Stimulated activated CD4-positive, alpha-beta T cell treated with anti-CD3 and anti-CD28 coated beads, TNF-alpha, amount 100 ng/mL, for 1 hour (primary cell): ENCODE measurements at regions not wholly inside any gene's neighbourhood (a gene's known extent, or its start where the extent isn't known, plus 50 kb on each side); places are given as distances from the start of the nearest gene placed in this dataset.

ENCODE experiments used
- DNase-seq, 3 donors: peaks; one replicate each; pipeline ENCODE4 v3.0.0-alpha.2; 2020; ENCODE audit warnings: low read depth in 3 of 3, low spot score in 1 of 3

DNA sequence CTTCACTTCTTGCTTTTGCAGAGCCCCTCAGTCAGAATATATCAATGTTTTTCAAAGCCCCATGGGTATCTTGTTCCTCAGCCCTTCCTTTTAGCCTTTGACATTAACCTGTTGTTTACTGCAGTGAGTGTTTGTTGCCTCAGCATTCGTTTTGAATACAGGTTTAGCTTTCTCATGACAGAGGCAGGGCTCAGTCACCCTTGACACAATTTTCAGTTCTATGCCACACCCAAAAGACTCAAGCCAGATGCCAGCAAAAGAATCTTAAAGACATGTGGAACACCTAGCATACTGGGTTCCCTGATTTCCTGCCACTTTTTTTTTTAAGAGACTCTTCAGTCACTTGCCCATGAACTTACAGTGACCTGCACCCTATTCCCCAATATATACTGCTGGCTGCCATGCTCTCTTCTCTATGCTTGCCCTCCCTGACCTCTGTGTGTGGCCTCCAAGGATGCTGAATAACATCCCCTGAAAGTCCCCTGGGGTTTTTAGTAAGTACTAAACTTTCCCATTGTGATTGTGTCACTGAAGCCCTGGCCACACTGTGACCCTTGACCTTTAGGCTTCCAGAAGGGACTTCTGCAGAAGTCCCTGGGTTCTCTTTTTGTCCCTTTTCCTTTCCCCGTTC lies 1225.5 kb downstream of the TBC1D22A start:
- DNase-seq, result no peak

DNA sequence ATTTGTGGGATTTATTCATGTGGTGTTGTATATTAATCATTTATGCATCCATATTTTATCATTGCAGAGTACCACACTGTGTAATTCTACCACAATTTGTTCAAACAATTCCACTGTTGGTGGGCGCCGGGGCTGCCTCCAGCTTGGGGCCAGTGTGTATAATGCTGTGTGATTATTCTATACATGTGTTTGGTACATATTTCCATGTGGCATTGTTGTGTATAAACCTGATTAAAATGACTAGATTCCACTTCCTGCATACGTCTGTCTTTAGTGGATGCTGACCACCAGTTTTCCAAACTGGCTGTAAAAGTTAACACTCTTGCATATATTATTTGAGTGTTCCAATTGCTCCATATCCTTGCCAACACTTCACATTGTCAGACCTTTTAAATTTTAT lies 1213.8 kb downstream of the TBC1D22A start:
- no peak for DNase-seq

DNA sequence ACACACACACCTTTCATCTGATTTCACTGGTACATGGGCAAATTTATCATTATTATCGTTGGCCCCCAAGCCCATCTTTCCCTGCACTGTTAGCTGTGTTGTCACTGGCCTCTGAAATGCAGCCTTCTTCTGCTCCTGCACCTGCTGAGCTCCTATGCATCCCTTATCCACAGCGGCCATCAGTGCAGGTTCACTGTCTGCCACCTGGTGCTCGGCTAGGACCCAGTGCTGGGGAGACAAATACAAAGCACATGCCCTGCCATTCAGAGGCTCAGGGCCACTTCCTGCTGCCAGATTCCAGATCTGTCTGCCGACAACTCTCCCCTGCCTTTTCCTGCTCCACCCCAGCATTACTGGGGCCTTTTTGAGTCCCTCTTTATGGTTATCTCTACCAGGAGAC lies 1205.4 kb downstream of the TBC1D22A start:
- DNase-seq, result no peak

DNA sequence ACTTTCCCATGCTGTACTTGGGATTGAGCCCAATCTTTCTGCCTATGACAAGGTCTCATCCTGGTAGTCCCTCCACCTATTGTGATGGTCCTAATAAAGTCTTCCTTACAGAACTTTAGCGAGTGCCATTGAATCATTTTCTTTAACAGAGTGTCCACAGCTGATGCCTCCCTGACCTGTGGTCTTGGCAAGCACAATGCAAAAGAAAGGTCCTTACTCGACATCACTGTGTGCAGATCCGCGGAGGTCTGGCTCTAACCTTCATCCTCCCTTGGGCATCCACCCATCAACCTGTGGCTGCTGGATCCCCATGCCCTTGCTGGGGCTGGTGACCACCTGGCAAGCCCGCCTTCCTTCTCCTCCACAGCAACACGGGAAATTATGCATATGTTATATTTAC lies 1203.9 kb downstream of the TBC1D22A start:
- DNase-seq, result no peak

DNA sequence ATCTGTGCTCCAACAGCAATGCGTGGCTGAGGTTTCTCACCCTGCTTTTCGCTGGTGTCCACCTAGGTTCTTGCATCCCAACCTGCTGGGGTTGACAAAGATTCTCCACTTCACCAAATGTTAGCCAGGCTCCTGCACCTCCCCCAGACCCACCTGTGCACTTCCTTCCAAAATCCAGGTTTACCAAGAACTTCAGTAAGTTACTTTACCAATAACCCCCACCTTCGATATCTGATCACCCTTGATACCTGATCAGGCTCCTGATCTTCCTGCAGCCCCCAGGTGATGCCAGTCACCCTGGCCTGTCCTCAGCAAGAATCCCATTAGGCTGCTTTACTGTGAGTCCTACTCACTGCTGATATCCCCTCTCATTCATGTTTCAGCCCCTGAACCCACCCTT lies 1203.4 kb downstream of the TBC1D22A start:
- no peak for DNase-seq

DNA sequence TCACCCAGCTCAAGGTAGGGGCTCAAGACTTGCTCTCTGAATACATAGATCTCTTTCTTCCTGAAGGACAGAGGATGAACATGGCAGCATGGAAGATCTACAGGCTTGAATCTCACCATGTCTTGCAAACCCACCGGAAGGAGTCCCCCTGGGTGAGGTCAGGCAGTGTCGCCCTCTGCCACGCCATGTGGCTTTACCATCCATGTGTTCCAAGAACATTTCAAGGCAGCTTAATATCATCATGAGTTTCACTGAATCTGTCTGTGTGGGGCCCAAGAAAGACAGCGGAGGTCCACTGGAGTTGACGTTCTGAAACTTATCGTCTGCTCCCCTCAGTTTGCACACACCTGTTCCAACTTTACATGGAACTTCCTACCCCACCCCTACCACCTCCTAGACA lies 1202.6 kb downstream of the TBC1D22A start:
- DNase-seq, result no peak

DNA sequence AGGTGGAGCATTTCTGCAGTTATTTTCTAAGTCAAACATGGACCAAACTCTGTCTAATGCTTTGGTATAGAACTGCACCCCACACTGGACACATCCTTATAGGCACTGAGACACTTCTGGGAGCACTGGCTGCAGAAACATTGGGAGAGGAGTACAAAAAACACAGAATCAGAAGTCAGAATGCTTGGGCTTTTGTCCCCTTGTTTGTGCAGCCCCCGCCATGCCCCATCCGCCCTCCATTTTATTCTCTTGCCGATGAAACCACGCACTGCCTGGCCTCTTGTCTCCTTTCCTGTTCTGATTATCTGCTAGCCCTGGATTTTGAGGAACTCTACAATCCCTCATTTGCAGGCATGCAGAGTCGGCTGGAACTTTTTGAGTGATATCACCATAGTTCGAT lies 1201.2 kb downstream of the TBC1D22A start:
- no peak for DNase-seq

DNA sequence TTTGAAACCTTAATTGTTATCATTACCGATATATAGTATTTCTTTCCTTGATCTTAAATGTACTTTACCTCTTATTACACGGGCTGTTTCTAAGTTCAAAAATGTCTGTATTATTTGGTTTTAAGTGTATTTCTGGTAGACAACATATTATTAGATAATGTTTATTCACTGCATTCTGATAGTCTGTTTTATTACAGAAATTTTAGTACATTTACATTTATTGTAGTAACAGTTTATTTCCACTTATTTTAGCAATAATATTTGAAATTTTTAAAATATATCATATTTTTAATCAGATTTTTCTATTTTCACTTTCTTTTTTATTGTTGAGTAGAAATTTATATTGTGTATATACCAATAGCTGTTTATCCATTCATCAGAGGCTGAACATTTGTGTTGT lies 1195.2 kb downstream of the TBC1D22A start:
- no peak for DNase-seq

DNA sequence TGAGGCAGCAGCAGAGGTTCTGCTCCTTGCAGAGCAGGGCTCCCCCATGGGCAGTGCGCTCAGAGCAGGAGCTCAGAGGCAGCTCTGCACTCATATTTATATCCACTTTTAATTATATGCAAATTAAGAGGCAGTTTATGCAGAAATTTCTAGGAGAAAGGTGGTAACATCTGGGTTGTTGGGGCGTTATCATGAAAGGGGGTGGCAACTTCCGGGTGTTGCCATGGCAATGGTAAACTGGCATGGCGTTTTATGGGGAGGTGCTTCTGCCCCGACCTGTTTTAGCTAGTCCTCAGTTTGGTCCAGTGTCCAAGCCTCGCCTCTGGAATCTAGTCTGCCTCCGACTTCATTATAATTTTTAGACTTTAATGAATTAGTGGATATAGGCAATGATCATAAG lies 1191.7 kb downstream of the TBC1D22A start:
- no peak for DNase-seq

DNA sequence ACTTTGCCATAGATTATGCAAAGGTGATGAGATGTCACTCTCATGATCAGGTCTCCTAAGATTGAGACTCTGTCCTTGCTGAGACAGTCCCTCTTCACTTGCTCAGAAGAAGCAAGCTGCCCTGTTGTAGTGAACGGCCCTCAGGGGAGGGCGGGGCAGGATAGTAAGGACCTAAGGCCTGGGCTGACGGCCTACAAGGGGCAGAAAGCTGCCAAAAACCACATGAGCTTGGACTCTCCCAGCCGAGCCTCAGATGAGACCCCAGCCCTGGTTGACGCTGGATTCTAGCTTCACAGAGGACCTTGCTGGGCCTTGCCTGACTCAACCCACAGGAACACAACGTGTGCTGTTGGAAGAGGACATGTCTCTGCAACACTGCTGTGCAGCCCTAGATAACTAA lies 1182.5 kb downstream of the TBC1D22A start:
- DNase-seq, result no peak

DNA sequence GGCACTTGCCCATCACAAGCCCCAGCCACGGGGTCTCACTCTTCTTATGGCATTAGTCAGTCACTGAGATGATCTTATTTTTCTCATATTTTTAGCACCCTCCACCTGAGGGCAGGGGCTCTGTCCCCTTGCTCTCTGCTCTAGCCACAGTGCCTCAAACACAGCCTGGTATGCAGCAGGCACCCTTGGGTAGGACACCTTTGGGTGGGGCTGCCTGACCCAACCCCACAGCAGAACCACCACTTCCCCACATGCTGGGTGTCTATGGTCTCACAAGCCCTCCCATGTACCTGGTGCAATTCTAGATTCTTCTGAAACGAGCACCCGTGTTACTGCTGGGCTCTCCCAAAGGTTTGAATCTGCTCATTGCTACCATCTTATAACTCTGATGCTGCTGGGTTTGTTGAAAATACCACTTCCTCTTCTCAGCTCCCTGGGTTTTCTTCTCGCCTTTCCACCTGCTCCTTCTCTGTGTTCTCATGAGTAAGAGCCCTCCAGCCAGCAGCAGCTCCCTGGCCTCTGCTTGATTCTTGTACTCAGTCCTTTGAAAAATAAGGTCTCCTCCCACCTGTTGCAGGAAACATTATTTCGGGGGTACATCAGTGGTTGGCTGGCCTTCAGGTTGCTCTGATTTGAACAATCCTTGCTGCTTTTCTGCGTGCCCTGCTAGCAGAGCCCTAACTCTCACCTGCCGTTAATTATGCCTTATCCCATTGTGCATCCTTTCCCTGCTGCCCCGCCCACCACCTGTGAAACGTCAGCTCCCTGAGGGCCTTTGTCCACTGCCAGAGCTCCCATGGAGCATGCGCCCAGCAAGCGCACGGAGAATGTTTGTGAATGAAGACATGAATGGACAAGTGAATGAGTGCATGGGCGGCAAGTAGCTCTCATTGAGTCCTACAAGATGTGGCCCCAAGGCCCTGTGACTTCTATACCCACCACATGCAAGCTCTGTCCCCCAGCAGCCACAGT lies 1181.6 kb downstream of the TBC1D22A start:
- DNase-seq, result no peak

DNA sequence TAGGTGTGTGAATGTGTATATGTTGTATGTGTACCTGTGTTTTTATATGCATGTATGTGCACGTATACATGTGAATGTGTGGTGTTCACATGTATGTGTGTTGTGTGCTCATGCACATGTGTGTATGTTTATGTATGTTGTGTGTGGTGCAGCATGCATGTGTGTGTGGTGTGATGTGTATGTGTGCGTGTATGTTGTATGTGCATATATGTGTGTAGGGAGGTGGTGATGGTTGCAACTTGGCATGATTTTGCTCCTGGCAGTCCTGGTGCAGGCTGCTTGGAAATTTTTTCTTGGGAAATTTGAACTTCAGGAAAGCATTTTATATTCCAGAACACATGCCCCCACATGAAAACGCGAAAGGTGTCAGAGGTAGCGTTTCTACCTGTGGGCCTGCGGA lies 1177.8 kb downstream of the TBC1D22A start:
- no peak for DNase-seq

DNA sequence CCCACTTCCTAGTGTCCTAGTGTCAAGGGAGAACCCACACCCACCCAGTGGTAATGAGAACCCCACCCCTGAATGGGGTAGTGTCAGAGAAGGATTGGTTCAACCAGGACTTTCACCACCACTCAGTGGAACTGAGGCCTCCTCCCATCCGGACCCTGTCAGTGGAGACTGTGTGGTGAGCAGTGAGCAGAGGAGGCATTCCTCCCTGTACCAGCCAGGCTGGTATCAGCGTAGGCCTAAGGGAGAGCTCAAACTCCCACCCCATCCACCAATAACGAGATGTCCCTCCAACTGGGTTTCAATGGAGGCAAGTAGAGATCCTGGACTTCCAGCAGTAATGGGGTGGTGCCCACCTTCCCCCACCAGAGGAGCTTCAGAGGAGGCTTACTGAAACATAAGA lies 1171.4 kb downstream of the TBC1D22A start:
- no peak for DNase-seq

DNA sequence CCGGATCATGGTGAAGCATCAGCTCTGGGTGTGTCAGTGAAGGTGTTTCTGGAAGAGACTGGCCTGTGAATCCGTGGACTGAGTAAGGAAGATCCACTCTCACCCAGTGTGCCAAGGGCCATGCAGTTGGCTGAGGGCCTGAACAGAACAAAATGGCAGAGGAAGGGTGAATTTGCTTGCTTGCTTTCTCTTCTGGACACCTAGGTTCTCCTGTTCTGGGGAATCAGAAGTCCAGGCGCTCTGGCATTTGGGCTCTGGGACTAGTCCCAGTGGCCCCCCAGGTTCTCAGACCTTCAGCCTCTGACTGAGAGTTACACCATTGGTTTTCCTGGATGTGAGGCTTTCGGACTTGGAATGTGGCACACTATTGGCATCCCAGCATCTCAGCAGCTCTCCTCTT lies 1170.8 kb downstream of the TBC1D22A start:
- DNase-seq, result no peak

DNA sequence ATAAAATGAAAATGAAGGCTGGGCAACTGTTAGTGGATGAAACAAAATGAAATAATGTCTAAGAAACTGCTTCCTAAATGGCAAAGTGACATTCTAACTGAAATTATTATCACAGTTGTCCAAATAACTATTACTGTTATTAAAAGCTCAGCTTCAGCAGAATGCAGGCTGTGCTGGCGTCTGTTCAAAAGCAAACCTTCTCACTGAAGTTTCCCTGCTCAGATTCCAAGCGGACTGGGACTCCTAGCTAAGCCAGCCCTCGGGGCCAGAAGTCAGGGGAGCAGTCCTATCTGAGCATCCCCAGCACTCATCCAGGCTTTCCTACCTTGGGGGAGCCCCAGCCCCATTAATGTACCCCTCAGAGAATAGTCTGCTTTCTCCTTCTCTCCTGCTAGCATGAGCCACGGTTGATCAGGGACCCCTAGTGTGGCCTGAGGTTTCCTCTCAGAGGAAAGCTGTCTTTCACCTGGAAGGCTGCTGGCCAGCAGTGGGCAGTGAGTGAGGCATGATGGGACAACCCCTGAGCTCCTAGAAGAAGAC lies 1167.3 kb downstream of the TBC1D22A start:
- DNase-seq, result no peak

DNA sequence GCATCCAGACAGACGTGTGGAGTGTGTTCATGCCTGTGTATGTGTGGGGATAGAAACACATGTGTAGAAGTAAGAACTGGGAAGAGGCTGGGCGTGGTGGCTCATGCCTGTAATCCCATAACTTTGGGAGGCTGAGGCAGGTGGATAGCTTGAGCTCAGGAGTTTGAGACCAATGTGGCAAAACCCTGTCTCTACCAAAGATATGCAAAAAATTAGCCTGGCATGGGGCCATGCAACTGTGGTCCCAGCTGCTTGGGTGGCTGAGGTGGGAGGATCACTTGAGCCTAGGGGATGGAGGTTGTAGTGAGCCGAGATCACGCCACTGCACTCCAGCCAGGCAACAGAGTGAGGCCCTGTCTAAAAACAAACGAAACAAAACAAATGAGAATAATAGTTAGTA lies 1166.6 kb downstream of the TBC1D22A start:
- no peak for DNase-seq

DNA sequence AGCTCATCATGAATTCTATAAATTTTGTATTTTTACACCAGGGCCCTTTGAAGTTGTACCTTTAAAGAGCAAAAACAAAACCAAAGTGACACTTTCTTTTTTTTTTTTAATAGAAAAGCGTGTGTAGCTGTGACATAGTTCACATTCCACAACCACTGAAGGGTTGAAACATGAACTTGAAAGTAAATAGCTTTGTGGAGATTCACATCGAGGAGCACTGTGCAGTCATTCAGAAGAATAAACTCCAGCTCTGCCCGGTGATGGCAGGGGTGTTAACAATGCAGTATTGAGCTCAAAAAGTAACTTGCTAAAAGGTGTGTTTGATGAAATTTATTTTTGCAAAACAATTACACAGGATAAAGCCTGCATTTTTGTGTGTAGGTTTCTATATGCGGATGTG lies 1166.2 kb downstream of the TBC1D22A start:
- DNase-seq, result no peak

DNA sequence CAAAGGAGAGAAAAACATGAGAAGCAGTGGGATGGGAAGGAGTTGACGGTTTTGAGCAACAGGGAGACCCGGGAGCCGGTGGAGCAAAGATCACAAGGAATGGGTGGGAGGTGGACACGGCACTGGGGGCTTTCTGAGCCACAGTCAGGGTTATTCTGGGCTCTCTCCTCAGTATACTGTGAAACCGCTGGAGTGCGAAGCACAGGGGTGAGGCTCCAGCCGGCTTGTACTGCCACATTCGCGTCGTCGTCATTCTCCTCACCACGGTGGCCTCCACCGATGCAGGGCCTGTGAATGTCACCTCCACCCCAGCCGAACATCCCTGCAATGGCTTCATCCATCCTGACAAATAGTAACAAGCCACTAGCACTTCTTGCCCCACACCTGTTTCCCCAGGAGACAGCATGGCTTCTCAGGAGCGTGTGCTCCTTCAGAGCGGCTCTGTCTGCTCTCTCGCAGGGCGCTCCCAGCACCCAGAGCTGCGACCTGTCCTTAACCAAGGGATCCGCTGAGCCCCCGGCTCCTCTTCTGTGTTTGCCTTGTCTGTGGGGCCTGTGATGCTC lies 1165.3 kb downstream of the TBC1D22A start:
- no peak for DNase-seq

DNA sequence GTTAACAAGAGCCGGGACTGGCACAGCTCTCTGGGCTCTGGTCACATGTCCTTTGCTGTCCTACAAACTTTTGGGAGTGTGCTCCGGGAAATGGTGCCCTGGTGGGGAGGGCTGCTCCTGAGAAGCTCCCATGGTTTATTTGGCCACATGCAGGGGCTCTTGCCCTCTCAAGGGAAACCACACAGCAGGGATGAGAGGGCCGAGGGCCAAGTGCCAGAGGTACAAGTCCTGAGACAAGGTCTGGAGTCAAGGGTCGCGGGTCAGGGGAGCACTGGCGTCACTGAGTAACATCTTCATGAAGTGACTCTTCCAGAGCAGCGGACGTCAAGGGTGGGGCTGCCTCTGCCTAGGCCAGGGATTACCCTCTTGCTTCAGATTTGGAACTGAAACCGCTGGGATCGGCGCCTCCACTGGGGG lies 1160.6 kb downstream of the TBC1D22A start:
- DNase-seq, result no peak

DNA sequence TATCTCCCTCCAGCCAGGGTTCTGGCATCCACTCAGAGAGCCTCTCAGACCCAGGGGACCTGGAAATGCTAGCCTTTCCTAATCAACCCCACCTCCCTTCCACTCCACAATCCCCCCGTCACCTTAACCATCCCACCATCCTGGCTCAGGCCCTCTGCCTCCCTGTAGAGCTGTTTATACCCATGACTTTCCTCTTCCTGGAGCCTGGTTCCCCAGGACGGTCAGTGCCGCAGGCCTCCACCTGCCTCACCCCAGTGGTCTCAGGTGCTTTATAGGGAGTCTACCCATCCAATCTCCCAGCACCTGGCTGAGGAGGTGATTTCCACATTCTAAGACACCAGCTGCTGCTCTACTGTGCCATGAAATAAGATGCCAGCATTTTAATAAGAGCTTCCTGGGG lies 1159.5 kb downstream of the TBC1D22A start:
- DNase-seq, result no peak

DNA sequence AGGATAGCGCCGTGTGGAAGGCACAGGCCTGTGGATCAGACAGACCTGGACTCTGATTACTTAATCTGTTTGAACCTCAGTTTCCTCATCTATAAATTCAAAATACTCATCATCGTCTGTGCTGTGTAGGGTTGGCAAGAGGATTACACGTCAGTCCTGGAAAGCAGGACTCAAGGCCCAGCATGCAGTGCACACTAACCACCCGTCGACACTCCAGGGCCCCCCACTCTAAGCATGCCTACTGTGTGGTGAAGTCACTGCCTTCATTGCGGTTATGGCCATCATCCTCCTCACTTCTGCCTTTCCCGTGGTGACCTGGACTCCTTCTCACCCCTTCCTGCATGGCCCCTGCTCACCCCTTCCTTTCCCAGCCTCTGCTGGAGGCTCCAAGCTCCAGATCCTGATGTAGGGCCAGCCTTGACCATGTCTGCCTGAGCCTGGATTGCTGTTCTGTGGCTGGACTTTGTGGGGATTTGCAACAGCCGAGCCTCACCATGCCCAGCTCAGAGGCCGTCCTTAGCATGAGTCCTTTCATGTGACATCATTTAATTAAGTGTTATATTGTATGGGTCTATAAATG lies 1158.0 kb downstream of the TBC1D22A start:
- no peak for DNase-seq

DNA sequence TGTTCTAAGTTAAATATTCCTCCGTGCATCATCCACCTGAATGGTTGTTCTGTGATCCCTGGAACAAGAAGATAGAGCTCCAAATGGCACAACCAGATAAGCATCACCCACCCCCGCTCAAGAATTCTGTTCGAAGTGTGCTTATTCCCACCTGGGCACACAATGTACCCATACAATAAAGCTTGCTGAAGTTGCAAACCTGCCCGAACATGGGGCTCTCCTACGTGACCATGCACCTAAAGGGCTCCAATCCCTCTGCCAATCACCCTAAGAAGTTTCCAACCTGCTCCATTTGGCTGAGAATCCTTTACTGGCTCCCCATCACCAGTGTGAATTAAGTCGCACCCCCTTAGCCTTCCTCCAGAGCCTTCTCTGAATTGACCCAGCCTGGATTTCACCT lies 1157.4 kb downstream of the TBC1D22A start:
- no peak for DNase-seq
